H9 (cell line): ENCODE measurements at regions not wholly inside any gene's neighbourhood (a gene's known extent, or its start where the extent isn't known, plus 50 kb on each side); places are given as distances from the start of the nearest gene placed in this dataset.

Source experiments
- DNase-seq: peaks from one replicate; pipeline ENCODE4 v3.0.0-alpha.2; 2017
- H2AFZ ChIP-seq: one replicate; pipeline ENCODE4 v1.6.1; 2013; ENCODE audit warnings: mild to moderate bottlenecking, low read length, control low read depth, moderate library complexity
- H2AK5ac ChIP-seq: 2 replicates; pipeline ENCODE4 v1.6.1; 2013; ENCODE audit warnings: low read length, control low read depth, mixed read lengths; ENCODE audit not compliant: insufficient read length
- H2BK120ac ChIP-seq: one replicate; pipeline ENCODE4 v1.6.1; 2013; ENCODE audit warnings: low read depth, mild to moderate bottlenecking, low read length, control low read depth, inconsistent platforms; ENCODE audit not compliant: poor library complexity, severe bottlenecking
- H2BK12ac ChIP-seq: 2 replicates; pipeline ENCODE4 v1.6.1; 2013; ENCODE audit warnings: low read length, control low read depth, mixed read lengths, low read depth; ENCODE audit not compliant: insufficient read length
- H2BK15ac ChIP-seq: 2 replicates; pipeline ENCODE4 v1.6.1; 2013; ENCODE audit warnings: low read depth, low read length, control low read depth
- H2BK20ac ChIP-seq: one replicate; pipeline ENCODE4 v1.6.1; 2013; ENCODE audit warnings: low read depth, mild to moderate bottlenecking, low read length, control low read depth, inconsistent platforms; ENCODE audit not compliant: poor library complexity, severe bottlenecking
- H2BK5ac ChIP-seq: 2 replicates; pipeline ENCODE4 v1.6.1; 2013; ENCODE audit warnings: low read length, control low read depth, mixed read lengths; ENCODE audit not compliant: insufficient read length
- H3K14ac ChIP-seq: 2 replicates; pipeline ENCODE4 v1.6.1; 2013; ENCODE audit warnings: low read length, control low read depth; ENCODE audit not compliant: insufficient read depth
- H3K18ac ChIP-seq: 2 replicates; pipeline ENCODE4 v1.6.1; 2013; ENCODE audit warnings: low read depth, mild to moderate bottlenecking, mixed read lengths, low read length, control low read depth; ENCODE audit not compliant: insufficient read length
- H3K23ac ChIP-seq: 2 replicates; pipeline ENCODE4 v1.6.1; 2013; ENCODE audit warnings: low read length, control low read depth, mixed read lengths, low read depth; ENCODE audit not compliant: insufficient read length
- H3K23me2 ChIP-seq: 2 replicates; pipeline ENCODE4 v1.6.1; 2013; ENCODE audit warnings: low read depth, mild to moderate bottlenecking, mixed read lengths, low read length, control low read depth; ENCODE audit not compliant: insufficient read length, poor library complexity, severe bottlenecking
- H3K27ac ChIP-seq: 2 replicates; pipeline ENCODE4 v1.5.1; 2013; ENCODE audit warnings: low read length, control low read depth, mixed read lengths, low read depth; ENCODE audit not compliant: insufficient read length
- H3K27me3 ChIP-seq: 2 replicates; pipeline ENCODE4 v1.6.1; 2013; ENCODE audit warnings: low read length, control low read depth, inconsistent platforms; ENCODE audit not compliant: insufficient read depth
- H3K4ac ChIP-seq: 2 replicates; pipeline ENCODE4 v1.6.1; 2013; ENCODE audit warnings: low read depth, mild to moderate bottlenecking, control low read depth, inconsistent platforms, low read length, moderate library complexity
- H3K4me1 ChIP-seq: 2 replicates; pipeline ENCODE4 v1.6.1; 2013; ENCODE audit warnings: low read length, control low read depth, inconsistent platforms; ENCODE audit not compliant: insufficient read depth
- H3K4me2 ChIP-seq: 2 replicates; pipeline ENCODE4 v1.6.1; 2013; ENCODE audit warnings: low read length, control low read depth, mixed read lengths; ENCODE audit not compliant: insufficient read length, insufficient read depth
- H3K56ac ChIP-seq: 2 replicates; pipeline ENCODE4 v1.6.1; 2013; ENCODE audit warnings: low read depth, mild to moderate bottlenecking, mixed read lengths, low read length, control low read depth; ENCODE audit not compliant: insufficient read length
- H3K79me1 ChIP-seq: 2 replicates; pipeline ENCODE4 v1.6.1; 2013; ENCODE audit warnings: low read depth, mild to moderate bottlenecking, moderate library complexity, low read length, control low read depth, inconsistent platforms; ENCODE audit not compliant: insufficient read depth, poor library complexity, severe bottlenecking
- H3K79me2 ChIP-seq: 2 replicates; pipeline ENCODE4 v1.6.1; 2013; ENCODE audit warnings: low read length, control low read depth, inconsistent platforms; ENCODE audit not compliant: insufficient read depth
- H3K9ac ChIP-seq: 2 replicates; pipeline ENCODE4 v1.6.1; 2013; ENCODE audit warnings: low read length, control low read depth, mixed read lengths; ENCODE audit not compliant: insufficient read length; ENCODE audit errors: extremely low read depth
- H3K9me3 ChIP-seq: one replicate; pipeline ENCODE4 v1.6.1; 2013; ENCODE audit warnings: low read depth, low read length, inconsistent platforms; ENCODE audit not compliant: control insufficient read depth
- H3T11ph ChIP-seq: one replicate; pipeline ENCODE4 v1.6.1; 2013; ENCODE audit warnings: mild to moderate bottlenecking, low read length, control low read depth, inconsistent platforms
- H4K20me1 ChIP-seq: one replicate; pipeline ENCODE4 v1.6.1; 2013; ENCODE audit not compliant: control insufficient read depth, insufficient read length, insufficient read depth
- H4K5ac ChIP-seq: 2 replicates; pipeline ENCODE4 v1.6.1; 2013; ENCODE audit warnings: low read depth, mild to moderate bottlenecking, mixed read lengths, low read length, control low read depth; ENCODE audit not compliant: insufficient read length
- H4K8ac ChIP-seq: replicated peaks from 2 replicates; pipeline ENCODE4 v1.6.1; 2013; ENCODE audit warnings: low read length, control low read depth, mixed read lengths, low read depth; ENCODE audit not compliant: insufficient read length
- H4K91ac ChIP-seq: 2 replicates; pipeline ENCODE4 v1.6.1; 2013; ENCODE audit warnings: low read depth, mild to moderate bottlenecking, moderate library complexity, mixed read lengths, low read length, control low read depth; ENCODE audit not compliant: insufficient read length
- H3K27ac Mint-ChIP-seq, 3 experiments: 2 replicates in 2 of 3; 3 replicates in 1 of 3; pipeline ENCODE4 v1.8.0; 2020 to 2021; ENCODE audit warnings: mixed read lengths in 3 of 3, mild to moderate bottlenecking in 1 of 3, moderate library complexity in 1 of 3
- H3K27me3 Mint-ChIP-seq: 2 replicates; pipeline ENCODE4 v1.8.0; 2021; ENCODE audit warnings: low read depth, mild to moderate bottlenecking, moderate library complexity, mixed read lengths
- H3K36me3 Mint-ChIP-seq, 3 experiments: 2 replicates in 2 of 3; 3 replicates in 1 of 3; pipeline ENCODE4 v1.8.0; 2020 to 2021; ENCODE audit warnings: low read depth in 3 of 3, mixed read lengths in 3 of 3; ENCODE audit not compliant: insufficient read depth in 1 of 3
- H3K4me1 Mint-ChIP-seq, 2 experiments: 2 replicates each; pipeline ENCODE4 v1.8.0; 2020; ENCODE audit warnings: mixed read lengths in 2 of 2
- H3K4me3 Mint-ChIP-seq, 2 experiments: 2 replicates in 1 of 2; 3 replicates in 1 of 2; pipeline ENCODE4 v1.8.0; 2020 to 2021; ENCODE audit warnings: mild to moderate bottlenecking in 2 of 2, mixed read lengths in 2 of 2, moderate library complexity in 1 of 2
- H3K9me3 Mint-ChIP-seq, 2 experiments: 2 replicates in 1 of 2; 3 replicates in 1 of 2; pipeline ENCODE4 v1.8.0; 2020; ENCODE audit warnings: mild to moderate bottlenecking in 2 of 2, mixed read lengths in 2 of 2, moderate library complexity in 1 of 2
- CTCF ChIP-seq: fragments of 200-600 bp; sonication (generic); conservative IDR thresholded peaks from 3 replicates; pipeline ENCODE4 v1.8.0; 2021; ENCODE audit warnings: antibody characterized with exemption, mild to moderate bottlenecking
- WGBS: extraction: QIAGEN DNeasy Blood & Tissue Kit; methylation state at CpG from one replicate; pipeline ENCODE4 v1.1.7; 2013; ENCODE audit warnings: missing lambda C conversion rate, low lambda C conversion rate, mixed read lengths; ENCODE audit not compliant: insufficient read length; ENCODE audit errors: extremely low coverage; 5-methylcytosine and 5-hydroxymethylcytosine counted together

- no peak overlapping the region for H2AK5ac ChIP-seq
- no peak overlapping the region for H2BK120ac ChIP-seq
- H3K27ac ChIP-seq, result no peak overlapping the region
- no peaks in the 10 kb centered on the region for H3K79me1 ChIP-seq
- DNase-seq, result no peak
- no CpG with 5 or more reads among the region's 3 CpGs for WGBS
- no peaks in the 10 kb centered on the region; the same call in 1 of the 2 replicates for H3K79me2 ChIP-seq
- no peak overlapping the region for H2BK12ac ChIP-seq
- H2BK5ac ChIP-seq, result no peak overlapping the region
- H3K4me1 ChIP-seq, result no peaks in the 10 kb centered on the region
- H3T11ph ChIP-seq, result no peak overlapping the region
- H4K91ac ChIP-seq, result no peak overlapping the region
- H3K9ac ChIP-seq, result no peak overlapping the region
- H3K23me2 ChIP-seq, result no peaks in the 10 kb centered on the region
- Mint-ChIP-seq H3K27ac (no peak overlapping the region), H3K36me3 (no peaks in the 10 kb centered on the region), H3K9me3 (0 out of 5 replicates have a peak, but pooled peaks cover 0 to 3% of the 10 kb centered on the region in 2 experiments), H3K4me3 (no peak overlapping the region), H3K27me3 (peaks cover 28% of the 10 kb centered on the region), H3K4me1 (no peaks in the 10 kb centered on the region)
- no peaks in the 10 kb centered on the region for H3K27me3 ChIP-seq
- H3K14ac ChIP-seq, result no peak overlapping the region
- no peak overlapping the region for H3K4ac ChIP-seq
- no peak overlapping the region for H3K23ac ChIP-seq
- H4K20me1 ChIP-seq, result no peaks in the 10 kb centered on the region
- H3K56ac ChIP-seq, result no peak overlapping the region
- no peak overlapping the region for H2AFZ ChIP-seq
- H4K5ac ChIP-seq, result no peak overlapping the region
- no peak overlapping the region for H2BK15ac ChIP-seq
- H2BK20ac ChIP-seq, result no peak overlapping the region
- TF ChIP-seq CTCF, result no peak
- no peaks in the 10 kb centered on the region for H3K9me3 ChIP-seq
- H3K4me2 ChIP-seq, result no peak overlapping the region
- no peak overlapping the region for H3K18ac ChIP-seq
- H4K8ac ChIP-seq, result no peak overlapping the region
These were observed 272.2 kb upstream of the NFE2L3 start for GRCh38 chr7:25879799-25880198.
